H7 (cell line): ENCODE measurements at regions not wholly inside any gene's neighbourhood (a gene's known extent, or its start where the extent isn't known, plus 50 kb on each side); places are given as distances from the start of the nearest gene placed in this dataset.

Source experiments
- DNase-seq: peaks from one replicate; pipeline ENCODE4 v3.0.0; 2012
- H3K27me3 ChIP-seq: 2 replicates; pipeline ENCODE4 v1.6.0; 2011; ENCODE audit warnings: mild to moderate bottlenecking, low read length; ENCODE audit not compliant: control insufficient read depth, insufficient read depth
- H3K36me3 ChIP-seq: replicated peaks from 2 replicates; pipeline ENCODE4 v1.5.1; 2011; ENCODE audit warnings: low read length; ENCODE audit not compliant: control insufficient read depth, insufficient read depth
- H3K4me3 ChIP-seq: 2 replicates; pipeline ENCODE4 v1.5.1; 2011; ENCODE audit warnings: low read depth, mild to moderate bottlenecking, control low read depth, low read length, moderate library complexity; ENCODE audit not compliant: insufficient read depth

DNA sequence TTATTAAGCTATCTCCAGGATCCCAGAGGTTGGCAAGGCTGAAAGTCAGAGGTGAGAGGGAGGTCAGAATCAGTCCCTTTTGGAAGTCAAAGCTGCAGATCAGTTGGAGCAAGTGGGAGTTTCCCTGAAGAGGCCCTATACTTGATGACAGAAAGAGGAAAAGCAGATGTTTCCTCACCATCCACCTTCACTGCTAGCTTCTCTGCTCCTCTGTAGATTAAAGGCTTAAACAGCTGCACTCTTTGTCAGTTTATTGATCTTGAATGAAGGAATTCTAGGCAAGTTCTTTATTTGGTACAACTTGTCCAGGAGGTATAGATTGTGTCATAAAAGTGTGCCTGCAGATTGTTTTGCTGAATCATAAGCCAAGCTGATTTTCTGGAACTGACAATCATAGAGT, 408.2 kb upstream of the TGFBR2 start:
- no peak for DNase-seq
- no peaks in the 10 kb centered on the region for H3K27me3 ChIP-seq
- H3K4me3 ChIP-seq, result no peak overlapping the region
- H3K36me3 ChIP-seq, result no peaks in the 10 kb centered on the region

DNA sequence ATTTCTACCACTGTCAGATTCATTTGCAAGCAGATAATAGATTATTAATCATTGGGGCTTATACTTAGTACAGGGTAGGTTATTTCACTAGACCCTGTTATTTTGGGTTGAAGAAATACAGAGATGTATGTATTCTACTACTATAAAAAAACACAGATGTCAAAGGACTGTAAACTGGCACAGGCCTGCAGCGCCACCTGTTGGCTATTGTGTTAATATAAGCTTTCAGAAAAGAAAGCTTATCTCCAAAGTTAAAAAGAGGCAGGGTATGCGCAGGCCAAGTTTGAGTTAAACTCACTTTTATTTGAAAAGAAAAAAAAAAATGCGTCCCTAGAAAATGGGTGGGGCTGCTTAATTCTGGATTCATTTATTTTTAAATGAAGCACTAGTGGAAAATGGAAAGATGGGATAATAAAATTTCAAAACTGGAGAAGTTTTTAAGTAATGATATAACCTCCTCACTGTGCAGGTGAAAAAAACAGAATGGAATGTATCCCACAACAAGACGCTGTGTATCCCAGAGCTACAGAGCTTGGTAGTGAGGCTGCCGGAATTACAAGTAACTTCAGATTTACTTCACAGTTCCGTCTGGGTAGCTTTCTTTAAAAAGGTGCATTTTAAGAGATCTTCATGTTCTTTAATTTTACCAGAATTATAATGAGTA, 407.2 kb upstream of the TGFBR2 start:
- DNase-seq, result peak; percentile 15
- Histone ChIP-seq H3K36me3 (no peaks in the 10 kb centered on the region), H3K4me3 (no peak overlapping the region), H3K27me3 (no peaks in the 10 kb centered on the region)

DNA sequence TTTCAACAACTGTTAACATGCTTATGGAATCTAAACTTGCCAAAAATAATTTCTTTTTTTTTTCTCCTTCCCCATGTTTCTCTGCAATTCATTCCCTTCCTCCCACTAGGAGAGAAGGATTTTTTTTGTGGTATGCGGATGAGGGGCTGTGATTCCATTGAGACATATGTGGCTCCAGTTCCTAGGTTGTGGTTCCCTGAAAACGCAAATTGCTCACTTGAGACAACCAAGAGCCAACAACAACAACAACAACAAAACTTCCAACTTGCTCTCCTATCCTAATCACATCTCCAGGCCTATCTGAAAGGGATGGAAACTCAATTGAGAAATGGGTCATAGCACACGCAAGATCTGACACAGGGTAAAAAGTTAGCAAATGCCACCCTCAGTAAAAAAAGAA, 406.5 kb upstream of the TGFBR2 start:
- Histone ChIP-seq H3K36me3 (no peaks in the 10 kb centered on the region), H3K4me3 (no peak overlapping the region), H3K27me3 (no peaks in the 10 kb centered on the region)
- DNase-seq, result no peak

DNA sequence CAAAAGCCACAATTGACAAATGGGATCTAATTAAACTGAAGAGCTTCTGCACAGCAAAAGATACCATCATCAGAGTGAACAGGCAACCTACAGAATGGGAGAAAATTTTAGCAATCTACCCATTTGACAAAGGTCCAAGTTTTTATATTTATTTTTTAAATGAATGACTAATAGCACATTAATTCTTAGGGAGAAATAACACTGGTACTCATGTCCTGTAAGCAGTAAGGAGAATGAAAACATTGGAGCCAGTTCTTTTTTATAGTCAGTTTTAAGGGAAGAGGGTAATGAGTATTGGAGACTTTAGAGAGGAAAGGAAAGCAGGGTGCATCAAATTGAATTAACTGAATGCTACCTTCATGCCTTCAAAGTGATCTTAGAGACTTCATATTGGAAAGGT, 404.7 kb upstream of the TGFBR2 start:
- DNase-seq, result no peak
- Histone ChIP-seq H3K36me3 (no peaks in the 10 kb centered on the region), H3K27me3 (no peaks in the 10 kb centered on the region), H3K4me3 (no peak overlapping the region)

DNA sequence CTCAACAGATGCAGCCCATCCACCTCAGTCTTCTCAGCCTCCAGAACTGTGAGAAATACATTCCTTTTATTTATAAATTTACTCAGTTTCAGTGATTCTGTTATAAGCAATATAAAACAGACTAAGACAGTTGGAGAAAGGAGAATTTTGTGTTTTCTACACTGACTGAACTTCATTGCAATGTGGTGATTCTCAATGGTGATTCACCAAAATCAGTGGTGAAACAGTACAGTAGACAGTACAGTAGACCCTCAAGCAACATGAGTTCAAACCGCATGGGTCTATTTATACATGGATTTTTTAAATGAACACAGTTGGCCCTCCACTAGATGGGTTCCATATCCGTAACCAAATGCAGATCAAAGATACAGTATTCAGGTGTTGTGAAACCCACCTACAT, 403.1 kb upstream of the TGFBR2 start:
- Histone ChIP-seq H3K4me3 (no peak overlapping the region), H3K36me3 (no peaks in the 10 kb centered on the region)
- DNase-seq, result no peak

DNA sequence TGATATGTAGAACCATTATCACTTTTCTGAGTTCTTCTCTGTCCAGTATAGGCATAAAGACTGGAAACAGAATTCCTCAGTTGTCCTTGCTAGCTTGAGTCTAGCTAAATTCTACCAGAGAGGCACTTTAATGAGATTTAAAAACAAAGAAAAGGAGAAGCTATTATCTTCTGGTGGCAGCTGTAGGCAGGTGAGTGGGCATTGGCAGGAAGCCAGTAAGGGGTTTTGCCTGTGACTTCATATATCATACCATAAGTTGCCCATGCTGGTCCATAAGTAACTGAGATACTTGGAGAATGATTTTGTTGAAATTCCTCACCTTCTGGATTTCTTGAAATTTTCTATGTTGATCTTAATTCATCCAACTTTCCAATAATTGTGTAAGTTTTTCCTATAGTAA, 402.3 kb upstream of the TGFBR2 start:
- no peaks in the 10 kb centered on the region for H3K36me3 ChIP-seq
- no peaks in the 10 kb centered on the region for H3K27me3 ChIP-seq
- no peak for DNase-seq
- H3K4me3 ChIP-seq, result no peak overlapping the region

More for the DNA sequence above, 403.1 kb upstream of the TGFBR2 start:
- no peaks in the 10 kb centered on the region for H3K27me3 ChIP-seq

DNA sequence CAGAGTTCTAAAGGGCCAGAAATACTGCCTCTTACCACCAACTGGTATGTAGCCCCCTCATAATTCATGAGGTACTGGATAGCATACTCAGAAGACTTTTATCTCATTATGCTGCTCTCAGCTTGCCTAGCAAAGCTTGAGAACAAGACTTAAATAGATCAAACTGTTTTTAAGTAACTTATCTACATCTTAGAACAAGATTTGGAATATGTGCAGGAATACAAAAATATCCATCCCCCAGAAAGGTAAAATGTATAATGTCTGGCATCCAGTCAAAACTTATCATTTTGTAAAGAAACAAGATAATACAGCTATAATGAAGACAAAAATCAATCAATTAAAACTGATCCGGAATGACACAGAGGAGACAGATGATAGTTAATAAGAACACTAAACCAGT, 400.4 kb upstream of the TGFBR2 start:
- Histone ChIP-seq H3K4me3 (no peak overlapping the region), H3K27me3 (no peaks in the 10 kb centered on the region), H3K36me3 (no peaks in the 10 kb centered on the region)
- no peak for DNase-seq

DNA sequence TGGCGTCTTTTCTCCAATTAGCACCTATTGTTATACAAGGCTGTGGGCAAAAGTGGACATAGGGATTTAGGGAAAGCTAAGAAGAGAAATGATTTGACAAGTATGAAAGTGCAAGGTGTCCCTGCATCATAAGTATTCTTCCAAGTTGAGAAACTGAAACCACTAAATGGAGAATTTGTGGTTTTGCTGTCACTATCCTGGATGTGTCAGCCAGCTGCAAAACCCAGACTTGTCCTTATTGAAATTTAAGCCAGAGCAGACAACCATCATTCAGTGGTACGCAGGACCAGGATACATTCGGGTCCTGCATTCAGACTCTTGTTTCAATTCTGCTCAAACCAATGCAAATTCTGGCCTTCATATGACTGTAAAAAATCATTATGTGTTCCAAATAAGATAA, 384.8 kb upstream of the TGFBR2 start:
- H3K27me3 ChIP-seq, result no peaks in the 10 kb centered on the region
- H3K36me3 ChIP-seq, result no peaks in the 10 kb centered on the region
- DNase-seq, result no peak
- H3K4me3 ChIP-seq, result no peak overlapping the region

DNA sequence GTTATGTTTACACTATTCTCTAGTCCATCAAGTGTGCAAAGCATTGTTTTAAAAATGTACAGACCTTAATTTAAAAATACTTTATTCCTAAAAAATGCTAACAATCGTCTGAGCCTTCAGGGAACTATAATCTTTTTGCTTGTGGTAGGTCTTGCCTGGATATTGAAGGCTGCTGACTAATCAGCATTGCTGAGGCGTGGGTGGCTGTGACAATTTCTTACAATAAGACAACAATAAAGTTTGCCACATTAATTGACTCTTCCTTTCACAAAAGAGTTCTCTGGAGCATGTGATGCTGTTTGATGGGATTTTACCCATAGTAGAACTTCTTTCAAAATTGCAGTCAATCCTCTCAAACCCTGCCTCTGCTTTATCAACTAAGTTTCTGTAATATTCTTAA, 384.0 kb upstream of the TGFBR2 start:
- no peaks in the 10 kb centered on the region for H3K27me3 ChIP-seq
- H3K36me3 ChIP-seq, result no peaks in the 10 kb centered on the region
- no peak for DNase-seq
- no peak overlapping the region for H3K4me3 ChIP-seq

DNA sequence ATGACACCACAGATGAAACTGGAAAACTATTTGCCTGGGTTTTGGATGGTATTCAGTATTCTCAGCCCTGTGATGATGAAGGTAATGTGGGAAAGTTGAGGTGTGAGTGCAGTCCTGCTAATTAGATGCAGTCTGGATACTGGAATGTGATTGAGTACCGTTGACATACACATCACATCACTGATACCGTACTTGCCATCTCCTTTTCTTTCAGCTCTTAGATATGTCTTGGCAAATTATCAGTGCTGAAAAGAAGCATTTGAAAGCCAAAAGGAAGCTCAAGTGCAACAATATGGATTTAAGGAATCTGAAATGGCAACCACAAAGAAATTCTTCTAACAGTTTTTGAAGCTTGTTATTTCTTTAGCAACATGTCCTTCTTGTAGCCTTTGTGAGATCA, 381.4 kb upstream of the TGFBR2 start:
- Histone ChIP-seq H3K4me3 (no peak overlapping the region), H3K36me3 (no peaks in the 10 kb centered on the region), H3K27me3 (no peaks in the 10 kb centered on the region)
- no peak for DNase-seq

DNA sequence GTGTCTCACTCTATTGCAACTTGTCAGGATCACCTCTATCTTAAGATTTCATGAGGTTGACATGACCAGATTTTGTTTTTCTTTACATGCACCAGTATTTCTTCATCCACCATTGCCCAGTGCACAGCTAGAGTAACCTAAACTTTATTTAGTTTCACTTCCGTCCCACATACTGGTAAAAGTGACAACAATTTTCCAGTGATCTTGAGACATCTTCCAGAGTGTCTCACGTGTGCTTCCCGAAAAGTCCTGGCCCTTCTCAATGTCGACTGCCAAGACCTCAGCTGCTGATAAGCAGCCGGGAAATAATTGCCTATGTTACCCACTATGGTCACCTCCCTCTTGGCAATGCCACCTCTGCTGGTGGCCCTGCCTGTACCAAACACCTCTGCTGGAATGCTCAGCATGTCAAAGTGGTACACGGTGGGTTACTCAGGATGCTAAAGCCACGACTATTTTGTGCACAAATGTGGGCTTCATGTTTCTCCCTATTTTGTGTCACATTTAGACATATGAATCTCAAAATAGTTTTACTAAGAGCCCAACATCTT, 379.7 kb upstream of the TGFBR2 start:
- Histone ChIP-seq H3K36me3 (no peaks in the 10 kb centered on the region), H3K4me3 (no peak overlapping the region), H3K27me3 (no peaks in the 10 kb centered on the region)
- DNase-seq, result no peak

DNA sequence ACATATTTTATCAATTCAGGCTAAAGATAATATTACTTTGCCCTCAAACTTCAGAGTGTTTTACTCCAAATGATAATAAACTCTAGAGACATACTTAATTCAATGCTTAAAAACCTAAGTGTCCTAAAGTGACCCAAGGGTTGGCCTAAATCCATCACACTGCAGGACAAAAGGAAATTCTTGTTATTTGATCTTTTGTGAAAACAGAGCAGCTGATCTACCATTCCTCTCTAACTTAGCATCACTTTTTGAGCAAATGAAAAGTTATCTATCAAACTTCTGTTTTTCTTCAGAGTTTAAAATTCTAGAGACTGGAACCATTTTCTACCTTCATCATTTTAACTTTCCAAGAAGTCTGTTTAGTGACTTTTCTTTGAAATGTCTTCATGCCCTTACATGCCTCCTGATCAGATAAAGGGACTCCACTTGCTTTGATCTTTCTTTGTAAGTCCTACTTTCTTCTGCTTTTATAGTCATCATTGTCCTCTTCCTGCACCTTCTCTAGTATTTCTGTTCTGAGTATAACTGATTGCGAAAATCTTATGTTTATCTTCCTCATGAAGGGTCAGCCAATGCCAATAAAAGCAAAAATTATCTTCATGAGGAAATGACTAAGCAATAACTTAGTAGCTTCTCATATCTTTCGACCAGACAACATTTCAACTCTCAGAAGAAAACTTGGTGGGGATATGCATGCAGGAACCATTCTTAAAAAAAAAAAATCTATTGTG, 378.7 kb upstream of the TGFBR2 start:
- H3K4me3 ChIP-seq, result no peak overlapping the region
- no peaks in the 10 kb centered on the region for H3K27me3 ChIP-seq
- DNase-seq, result no peak
- H3K36me3 ChIP-seq, result no peaks in the 10 kb centered on the region

DNA sequence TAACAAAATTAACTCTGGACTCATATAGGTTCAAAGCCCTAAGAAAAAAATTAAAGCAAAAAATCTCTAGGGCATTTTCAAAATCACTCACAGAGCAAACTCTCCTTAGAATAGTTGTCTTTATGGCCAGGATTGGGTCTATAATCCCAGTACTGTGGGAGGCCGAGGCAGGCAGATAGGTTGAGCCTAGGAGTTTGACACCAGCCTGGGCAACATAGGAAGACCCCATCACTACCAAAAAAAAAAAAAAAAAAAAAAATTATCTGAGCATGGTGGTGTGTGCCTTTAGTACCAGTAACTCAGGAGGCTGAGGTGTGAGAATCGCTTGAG, 378.1 kb upstream of the TGFBR2 start:
- no peaks in the 10 kb centered on the region for H3K36me3 ChIP-seq
- H3K4me3 ChIP-seq, result no peak overlapping the region
- no peak for DNase-seq
- no peaks in the 10 kb centered on the region for H3K27me3 ChIP-seq

DNA sequence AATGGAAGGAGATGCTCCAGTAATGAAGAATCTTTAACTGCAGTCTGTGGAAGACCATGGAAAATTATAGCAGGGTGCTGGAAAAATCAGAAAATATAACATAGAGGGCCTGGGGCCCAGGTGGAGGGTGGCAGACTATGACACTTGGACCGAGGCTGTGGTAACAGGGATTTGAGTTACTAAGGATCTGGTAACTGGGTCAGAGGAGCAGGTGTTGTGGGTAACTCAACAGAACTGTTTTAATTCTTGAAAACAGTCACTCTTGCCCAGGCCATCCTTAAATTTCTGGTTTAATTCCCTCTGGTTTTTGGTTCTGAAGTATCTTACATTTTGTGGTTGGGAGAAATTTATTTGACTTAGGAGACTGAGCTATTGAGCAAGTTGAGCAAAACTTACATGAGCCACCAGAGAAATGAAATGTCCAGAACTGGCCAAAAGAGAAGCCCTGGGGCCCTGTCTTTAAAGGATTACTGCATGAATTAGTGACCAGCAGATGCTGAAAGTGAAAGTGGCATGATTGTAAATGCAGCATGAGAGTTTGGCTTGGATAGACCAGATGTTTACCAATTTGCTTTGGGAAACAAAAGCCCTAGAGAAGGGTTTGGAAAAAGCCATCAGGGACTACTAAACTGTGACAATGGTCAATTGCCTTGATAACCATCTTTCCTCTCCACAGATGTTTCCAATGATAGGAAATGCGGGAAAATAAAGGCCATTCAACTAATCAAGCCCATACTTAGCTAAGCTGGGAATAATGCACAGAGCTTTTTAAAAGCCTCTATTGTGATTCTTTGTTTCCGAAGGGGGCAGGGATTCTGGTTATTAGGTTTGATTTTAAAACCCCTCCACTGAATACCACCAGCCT, 374.9 kb upstream of the TGFBR2 start:
- DNase-seq, result no peak
- H3K4me3 ChIP-seq, result no peak overlapping the region
- no peaks in the 10 kb centered on the region for H3K27me3 ChIP-seq
- H3K36me3 ChIP-seq, result no peaks in the 10 kb centered on the region

DNA sequence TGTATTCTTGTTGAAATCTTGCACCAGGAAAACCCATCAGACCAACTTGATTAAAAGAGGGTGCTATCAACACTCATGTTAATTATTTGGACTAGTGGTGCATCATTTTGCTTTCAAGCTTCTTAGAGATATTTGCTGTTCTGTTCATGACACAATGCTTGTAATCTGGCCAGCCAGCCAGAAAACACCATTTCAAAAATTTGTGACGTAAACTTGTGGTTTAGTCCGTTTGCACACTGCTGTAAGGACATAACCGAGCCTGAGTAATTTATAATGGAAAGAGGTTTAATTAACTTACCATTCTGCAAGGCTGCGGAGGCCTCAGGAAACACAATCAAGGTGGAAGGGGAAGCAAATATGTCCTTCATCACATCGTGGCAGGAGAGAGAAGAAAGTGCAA, 374.3 kb upstream of the TGFBR2 start:
- Histone ChIP-seq H3K4me3 (no peak overlapping the region), H3K27me3 (no peaks in the 10 kb centered on the region), H3K36me3 (no peaks in the 10 kb centered on the region)
- no peak for DNase-seq
